HCT116 (cell line): ENCODE measurements at regions not wholly inside any gene's neighbourhood (a gene's known extent, or its start where the extent isn't known, plus 50 kb on each side); places are given as distances from the start of the nearest gene placed in this dataset.

ENCODE experiments used
- ATAC-seq: fragments of 200-7000 bp; cut with Tn5 transposase; 2 replicates; pipeline ENCODE4 v1.9.1; 2020; ENCODE audit warnings: mild to moderate bottlenecking, moderate library complexity
- BruUV-seq: library from RNA; stranded (reverse); fragments of 400-500 nt; replicated peaks from 2 replicates; lab custom pipeline; 2021; lab: Mats Ljungman, UMichigan
- CTCF ChIA-PET: fragments of 300-600 bp; sonication (Branson Sonifier 250); formaldehyde crosslinking; loops from one replicate; lab custom pipeline; 2021; ENCODE audit warnings: antibody characterized with exemption; lab: Charles Lee
- POLR2A ChIA-PET: fragments of 300-600, 350-600 bp; sonication (Branson Sonifier 250); formaldehyde crosslinking; loops from one replicate; lab custom pipeline; 2021; ENCODE audit warnings: antibody characterized with exemption; lab: Charles Lee
- RAD21 ChIA-PET, 2 experiments: fragments of 300-600 bp; sonication (Branson Sonifier 250); formaldehyde crosslinking; loops; one replicate each; lab custom pipeline; 2023; ENCODE audit warnings: low total read pairs in 2 of 2; ENCODE audit not compliant: uncharacterized antibody in 2 of 2, unreplicated experiment in 2 of 2, low non-redundant PET in 1 of 2; lab: Charles Lee
- DNase-seq: peaks from one replicate; pipeline ENCODE4 v3.0.0-alpha.2; 2010; ENCODE audit warnings: low read depth, low spot score
- H2AFZ ChIP-seq: fragments of 200-600 bp; shearing (Covaris generic), sonication (generic); 2 replicates; pipeline ENCODE4 v1.6.1; 2017; ENCODE audit warnings: low read depth, mixed run types, mixed read lengths, antibody characterized with exemption, low read length; ENCODE audit not compliant: poor library complexity, severe bottlenecking
- H3K27ac ChIP-seq: 2 replicates; pipeline ENCODE4 v1.5.1; 2012; ENCODE audit warnings: low read depth, low read length
- H3K27me3 ChIP-seq: fragments of 200-600 bp; sonication (generic); 2 replicates; pipeline ENCODE4 v1.6.1; 2016; ENCODE audit warnings: mixed run types, low read length, mixed read lengths; ENCODE audit not compliant: insufficient read depth
- H3K36me3 ChIP-seq, 2 experiments: fragments of 200-500 bp in 1 of 2; fragments of 200-600 bp in 1 of 2; sonication (Bioruptor generic) in 1 of 2; sonication (generic) in 1 of 2; 2 replicates each; pipeline versions ENCODE4 v1.5.1 to v1.6.1; 2014 to 2016; ENCODE audit warnings: low read length in 2 of 2, inconsistent platforms in 1 of 2, mixed read lengths in 1 of 2, mixed run types in 1 of 2; ENCODE audit not compliant: insufficient read depth in 2 of 2, control insufficient read depth in 1 of 2
- H3K4me1 ChIP-seq, 2 experiments: fragments of 200-600 bp in 1 of 2; sonication (generic) in 1 of 2; 2 replicates each; pipeline versions ENCODE4 v1.5.1 to v1.6.1; 2012 to 2017; ENCODE audit warnings: low read length in 2 of 2, inconsistent platforms in 1 of 2, mild to moderate bottlenecking in 1 of 2, mixed read lengths in 1 of 2, mixed run types in 1 of 2, moderate library complexity in 1 of 2; ENCODE audit not compliant: insufficient read depth in 2 of 2, control insufficient read depth in 1 of 2
- H3K4me2 ChIP-seq: fragments of 200-600 bp; sonication (generic); 2 replicates; pipeline ENCODE4 v1.6.1; 2017; ENCODE audit warnings: mixed run types, low read length, mixed read lengths
- H3K4me3 ChIP-seq, 2 experiments: fragments of 200-600 bp in 1 of 2; sonication (generic) in 1 of 2; replicated peaks in 1 of 2; 2 replicates each; pipeline ENCODE4 v1.5.1; 2011 to 2016; ENCODE audit warnings: low read length in 2 of 2, control low read depth in 1 of 2, low read depth in 1 of 2, mild to moderate bottlenecking in 1 of 2, mixed read lengths in 1 of 2, mixed run types in 1 of 2
- H3K79me2 ChIP-seq: fragments of 200-600 bp; sonication (generic); 2 replicates; pipeline ENCODE4 v1.6.1; 2017; ENCODE audit warnings: mild to moderate bottlenecking, mixed run types, low read length, moderate library complexity, mixed read lengths; ENCODE audit not compliant: insufficient read depth
- H3K9ac ChIP-seq: fragments of 200-600 bp; sonication (generic); 2 replicates; pipeline ENCODE4 v1.6.1; 2016; ENCODE audit warnings: low read length, mixed read lengths
- H3K9me2 ChIP-seq: fragments of 200-600 bp; sonication (generic), shearing (Covaris generic); 2 replicates; pipeline ENCODE4 v1.6.1; 2017; ENCODE audit warnings: mixed run types, mild to moderate bottlenecking, moderate library complexity; ENCODE audit not compliant: insufficient read depth
- H3K9me3 ChIP-seq, 2 experiments: fragments of 200-500 bp in 1 of 2; fragments of 200-600 bp in 1 of 2; sonication (Bioruptor generic) in 1 of 2; sonication (generic) in 1 of 2; 2 replicates each; pipeline ENCODE4 v1.6.1; 2014 to 2017; ENCODE audit warnings: low read length in 2 of 2, mixed read lengths in 2 of 2, inconsistent platforms in 1 of 2, low read depth in 1 of 2, mild to moderate bottlenecking in 1 of 2, mixed run types in 1 of 2, moderate library complexity in 1 of 2; ENCODE audit not compliant: control insufficient read depth in 1 of 2, insufficient read depth in 1 of 2
- H4K20me1 ChIP-seq: fragments of 200-600 bp; sonication (generic), shearing (Covaris generic); 2 replicates; pipeline ENCODE4 v1.6.1; 2017; ENCODE audit warnings: mixed run types, mild to moderate bottlenecking, moderate library complexity; ENCODE audit not compliant: insufficient read depth
- CBX3 ChIP-seq: IDR thresholded peaks from 2 replicates; pipeline ENCODE4 v1.6.1; 2012; ENCODE audit warnings: low read depth
- CEBPB ChIP-seq: IDR thresholded peaks from 2 replicates; pipeline ENCODE4 v1.6.1; 2012; ENCODE audit warnings: low read depth
- ELF1 ChIP-seq: IDR thresholded peaks from 2 replicates; pipeline ENCODE4 v1.6.1; 2012; ENCODE audit warnings: low read depth, borderline replicate concordance
- EZH2 ChIP-seq: fragments of 200-600 bp; sonication (generic); IDR thresholded peaks from 2 replicates; pipeline ENCODE4 v1.6.1; 2017; ENCODE audit warnings: antibody characterized with exemption, mixed run types
- EZH2phosphoT487 ChIP-seq: fragments of 200-600 bp; IDR thresholded peaks from 2 replicates; pipeline ENCODE4 v1.6.1; 2018; ENCODE audit warnings: antibody characterized with exemption, borderline replicate concordance
- FOSL1 ChIP-seq: IDR thresholded peaks from 2 replicates; pipeline ENCODE4 v1.6.1; 2012; ENCODE audit warnings: low read depth
- JUND ChIP-seq: IDR thresholded peaks from 2 replicates; pipeline ENCODE4 v1.6.1; 2012
- POLR2A ChIP-seq: IDR thresholded peaks from 2 replicates; pipeline ENCODE4 v1.7.0; 2011; ENCODE audit warnings: borderline replicate concordance; ENCODE audit not compliant: insufficient read depth, insufficient read length; ENCODE audit errors: extremely low read depth
- POLR2AphosphoS5 ChIP-seq: IDR thresholded peaks from 2 replicates; pipeline ENCODE4 v1.6.1; 2011; ENCODE audit warnings: mild to moderate bottlenecking, low read depth, low read length, moderate library complexity
- RAD21 ChIP-seq: IDR thresholded peaks from 2 replicates; pipeline ENCODE4 v1.6.1; 2012; ENCODE audit warnings: low read depth, mild to moderate bottlenecking
- SIN3A ChIP-seq: IDR thresholded peaks from 2 replicates; pipeline ENCODE4 v1.6.1; 2012; ENCODE audit warnings: low read depth
- SP1 ChIP-seq: IDR thresholded peaks from 2 replicates; pipeline ENCODE4 v1.6.1; 2012; ENCODE audit warnings: low read depth
- SRF ChIP-seq: IDR thresholded peaks from 2 replicates; pipeline ENCODE4 v1.6.1; 2012; ENCODE audit warnings: low read depth
- YY1 ChIP-seq: IDR thresholded peaks from 2 replicates; pipeline ENCODE4 v1.6.1; 2011; ENCODE audit warnings: low read length, low read depth, moderate library complexity, mild to moderate bottlenecking; ENCODE audit not compliant: insufficient replicate concordance; ENCODE audit errors: extremely low read depth
- ZNF274 ChIP-seq: fragments of 200-500 bp; sonication (Bioruptor generic); IDR thresholded peaks from 2 replicates; pipeline ENCODE4 v1.6.1; 2014; ENCODE audit warnings: mild to moderate bottlenecking, low read depth, low read length, inconsistent platforms
- intact Hi-C: fragments of 100-400 bp; cut with micrococcal nuclease; formaldehyde crosslinking; loops from 2 replicates; pipeline ENCODE4 v1.10.0; 2022
- TF ChIP-seq, protein P1 (sequence below): IDR thresholded peaks from 2 replicates; pipeline ENCODE4 v1.6.1; 2012
- TF ChIP-seq, protein P2 (sequence below): IDR thresholded peaks from 2 replicates; pipeline ENCODE4 v1.6.1; 2012; ENCODE audit warnings: low read depth
- TF ChIP-seq, protein P3 (sequence below): IDR thresholded peaks from 2 replicates; pipeline ENCODE4 v1.6.1; 2011; ENCODE audit warnings: mild to moderate bottlenecking, low read length, moderate library complexity; ENCODE audit not compliant: insufficient replicate concordance; ENCODE audit errors: extremely low read depth
- TF ChIP-seq, protein P4 (sequence below): IDR thresholded peaks from 2 replicates; pipeline ENCODE4 v1.6.1; 2012

DNA sequence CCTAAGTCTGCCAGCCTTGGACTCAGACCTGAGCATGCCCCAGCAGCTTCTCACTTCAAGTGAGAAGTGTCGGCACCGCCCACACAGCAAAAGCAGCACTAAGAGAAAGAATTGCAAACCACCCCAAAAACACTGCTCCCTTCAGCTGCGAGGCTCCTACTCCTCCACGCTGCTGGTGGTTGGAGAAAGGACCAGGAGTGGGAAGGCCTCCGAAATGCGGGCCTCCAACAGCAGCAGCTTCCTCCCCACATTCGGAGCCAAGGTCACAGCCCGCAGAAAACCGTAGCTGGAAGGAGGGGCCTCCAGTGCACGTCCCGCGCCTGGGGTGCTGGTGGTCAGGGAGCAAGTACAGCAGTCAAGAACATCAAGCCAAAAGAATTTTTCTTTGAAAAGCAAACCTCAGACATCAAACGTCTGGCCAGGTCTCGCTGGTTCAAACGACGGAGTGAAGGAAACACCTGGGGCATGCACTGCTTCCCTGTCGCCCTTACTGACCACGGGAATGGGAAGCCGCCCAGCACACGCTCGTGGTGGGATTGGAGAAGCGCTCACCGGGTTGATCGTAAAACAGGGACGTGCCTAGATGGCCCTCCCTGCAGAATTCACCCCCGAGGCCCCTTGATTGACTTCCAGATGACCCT, 185.6 kb upstream of the CST7 start:
- Histone ChIP-seq H3K9me2 (no peaks in the 10 kb centered on the region), H3K36me3 (no peaks in the 10 kb centered on the region), H3K27ac (no peak overlapping the region), H3K9ac (no peak overlapping the region), H3K9me3 (no peaks in the 10 kb centered on the region), H4K20me1 (no peaks in the 10 kb centered on the region), H3K79me2 (no peaks in the 10 kb centered on the region), H3K4me1 (no peaks in the 10 kb centered on the region), H3K4me2 (no peak overlapping the region), H2AFZ (no peak overlapping the region), H3K4me3 (no peak overlapping the region), H3K27me3 (peaks cover 44% of the 10 kb centered on the region)
- DNase-seq (no peak), ATAC-seq (no peak)
- RAD21 ChIA-PET, result no interaction called here
- POLR2A ChIA-PET, result no interaction called here
- intact Hi-C loops, result no loop called here
- CTCF ChIA-PET, result no interaction called here
- BruUV-seq, result no TSS peak
- no peak for TF ChIP-seq POLR2AphosphoS5
- TF ChIP-seq, protein P1, sequence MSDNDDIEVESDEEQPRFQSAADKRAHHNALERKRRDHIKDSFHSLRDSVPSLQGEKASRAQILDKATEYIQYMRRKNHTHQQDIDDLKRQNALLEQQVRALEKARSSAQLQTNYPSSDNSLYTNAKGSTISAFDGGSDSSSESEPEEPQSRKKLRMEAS, result no peak
- TF ChIP-seq CEBPB, result no peak
- TF ChIP-seq CBX3, result no peak
- no peak for TF ChIP-seq SIN3A
- TF ChIP-seq ELF1, result no peak
- no peak for TF ChIP-seq YY1
- TF ChIP-seq, protein P2, sequence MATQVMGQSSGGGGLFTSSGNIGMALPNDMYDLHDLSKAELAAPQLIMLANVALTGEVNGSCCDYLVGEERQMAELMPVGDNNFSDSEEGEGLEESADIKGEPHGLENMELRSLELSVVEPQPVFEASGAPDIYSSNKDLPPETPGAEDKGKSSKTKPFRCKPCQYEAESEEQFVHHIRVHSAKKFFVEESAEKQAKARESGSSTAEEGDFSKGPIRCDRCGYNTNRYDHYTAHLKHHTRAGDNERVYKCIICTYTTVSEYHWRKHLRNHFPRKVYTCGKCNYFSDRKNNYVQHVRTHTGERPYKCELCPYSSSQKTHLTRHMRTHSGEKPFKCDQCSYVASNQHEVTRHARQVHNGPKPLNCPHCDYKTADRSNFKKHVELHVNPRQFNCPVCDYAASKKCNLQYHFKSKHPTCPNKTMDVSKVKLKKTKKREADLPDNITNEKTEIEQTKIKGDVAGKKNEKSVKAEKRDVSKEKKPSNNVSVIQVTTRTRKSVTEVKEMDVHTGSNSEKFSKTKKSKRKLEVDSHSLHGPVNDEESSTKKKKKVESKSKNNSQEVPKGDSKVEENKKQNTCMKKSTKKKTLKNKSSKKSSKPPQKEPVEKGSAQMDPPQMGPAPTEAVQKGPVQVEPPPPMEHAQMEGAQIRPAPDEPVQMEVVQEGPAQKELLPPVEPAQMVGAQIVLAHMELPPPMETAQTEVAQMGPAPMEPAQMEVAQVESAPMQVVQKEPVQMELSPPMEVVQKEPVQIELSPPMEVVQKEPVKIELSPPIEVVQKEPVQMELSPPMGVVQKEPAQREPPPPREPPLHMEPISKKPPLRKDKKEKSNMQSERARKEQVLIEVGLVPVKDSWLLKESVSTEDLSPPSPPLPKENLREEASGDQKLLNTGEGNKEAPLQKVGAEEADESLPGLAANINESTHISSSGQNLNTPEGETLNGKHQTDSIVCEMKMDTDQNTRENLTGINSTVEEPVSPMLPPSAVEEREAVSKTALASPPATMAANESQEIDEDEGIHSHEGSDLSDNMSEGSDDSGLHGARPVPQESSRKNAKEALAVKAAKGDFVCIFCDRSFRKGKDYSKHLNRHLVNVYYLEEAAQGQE, result no peak
- TF ChIP-seq ZNF274, result no peak
- no peak for TF ChIP-seq RAD21
- TF ChIP-seq FOSL1, result no peak
- TF ChIP-seq, protein P3, sequence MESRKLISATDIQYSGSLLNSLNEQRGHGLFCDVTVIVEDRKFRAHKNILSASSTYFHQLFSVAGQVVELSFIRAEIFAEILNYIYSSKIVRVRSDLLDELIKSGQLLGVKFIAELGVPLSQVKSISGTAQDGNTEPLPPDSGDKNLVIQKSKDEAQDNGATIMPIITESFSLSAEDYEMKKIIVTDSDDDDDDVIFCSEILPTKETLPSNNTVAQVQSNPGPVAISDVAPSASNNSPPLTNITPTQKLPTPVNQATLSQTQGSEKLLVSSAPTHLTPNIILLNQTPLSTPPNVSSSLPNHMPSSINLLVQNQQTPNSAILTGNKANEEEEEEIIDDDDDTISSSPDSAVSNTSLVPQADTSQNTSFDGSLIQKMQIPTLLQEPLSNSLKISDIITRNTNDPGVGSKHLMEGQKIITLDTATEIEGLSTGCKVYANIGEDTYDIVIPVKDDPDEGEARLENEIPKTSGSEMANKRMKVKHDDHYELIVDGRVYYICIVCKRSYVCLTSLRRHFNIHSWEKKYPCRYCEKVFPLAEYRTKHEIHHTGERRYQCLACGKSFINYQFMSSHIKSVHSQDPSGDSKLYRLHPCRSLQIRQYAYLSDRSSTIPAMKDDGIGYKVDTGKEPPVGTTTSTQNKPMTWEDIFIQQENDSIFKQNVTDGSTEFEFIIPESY, result no peak
- TF ChIP-seq EZH2, result no peak
- TF ChIP-seq SP1, result no peak
- no peak for TF ChIP-seq SRF
- TF ChIP-seq POLR2A, result no peak
- TF ChIP-seq EZH2phosphoT487, result no peak
- TF ChIP-seq JUND, result no peak
- TF ChIP-seq, protein P4, sequence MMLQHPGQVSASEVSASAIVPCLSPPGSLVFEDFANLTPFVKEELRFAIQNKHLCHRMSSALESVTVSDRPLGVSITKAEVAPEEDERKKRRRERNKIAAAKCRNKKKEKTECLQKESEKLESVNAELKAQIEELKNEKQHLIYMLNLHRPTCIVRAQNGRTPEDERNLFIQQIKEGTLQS, result no peak
